Neural progenitor cell (in vitro differentiated cells): ENCODE measurements at regions not wholly inside any gene's neighbourhood (a gene's known extent, or its start where the extent isn't known, plus 50 kb on each side); places are given as distances from the start of the nearest gene placed in this dataset.

ENCODE experiments used
- DNase-seq: peaks from one replicate; pipeline ENCODE4 v3.0.0-alpha.2; 2016; ENCODE audit warnings: low spot score
- H2AFZ ChIP-seq: fragments of 200-600 bp; sonication (generic); replicated peaks from 2 replicates; pipeline ENCODE4 v1.6.1; 2016; ENCODE audit warnings: antibody characterized with exemption
- H3F3A ChIP-seq: fragments of 200-600 bp; sonication (generic); 2 replicates; pipeline ENCODE4 v1.6.1; 2016; ENCODE audit warnings: antibody characterized with exemption, low read depth
- H3K27ac ChIP-seq: fragments of 200-600 bp; sonication (generic); 2 replicates; pipeline ENCODE4 v1.5.1; 2016; ENCODE audit warnings: mild to moderate bottlenecking
- H3K27me3 ChIP-seq: fragments of 200-600 bp; sonication (generic); 2 replicates; pipeline ENCODE4 v1.6.1; 2016; ENCODE audit warnings: mild to moderate bottlenecking, moderate library complexity
- H3K36me3 ChIP-seq: fragments of 200-600 bp; sonication (generic); 2 replicates; pipeline ENCODE4 v1.5.1; 2016
- H3K4me1 ChIP-seq: fragments of 200-600 bp; sonication (generic); 2 replicates; pipeline ENCODE4 v1.6.1; 2016; ENCODE audit warnings: mixed run types
- H3K4me2 ChIP-seq: fragments of 200-600 bp; sonication (generic); 2 replicates; pipeline ENCODE4 v1.6.1; 2016
- H3K4me3 ChIP-seq: fragments of 200-600 bp; sonication (generic); 2 replicates; pipeline ENCODE4 v1.5.1; 2016
- H3K79me2 ChIP-seq: fragments of 200-600 bp; sonication (generic); 2 replicates; pipeline ENCODE4 v1.6.1; 2016; ENCODE audit warnings: low read depth
- H3K9ac ChIP-seq: fragments of 200-600 bp; sonication (generic); 2 replicates; pipeline ENCODE4 v1.6.1; 2016
- H3K9me3 ChIP-seq: fragments of 200-600 bp; sonication (generic); 2 replicates; pipeline ENCODE4 v1.5.1; 2016; ENCODE audit warnings: low read depth
- H4K20me1 ChIP-seq: fragments of 200-600 bp; sonication (generic); 2 replicates; pipeline ENCODE4 v1.6.1; 2016; ENCODE audit warnings: low read depth
- H3K27ac Mint-ChIP-seq: 3 replicates; pipeline ENCODE4 v1.8.0; 2021; ENCODE audit warnings: mixed read lengths
- H3K27me3 Mint-ChIP-seq: 2 replicates; pipeline ENCODE4 v1.8.0; 2022; ENCODE audit warnings: low read depth, mild to moderate bottlenecking, inconsistent platforms, moderate library complexity, mixed read lengths; ENCODE audit not compliant: insufficient read depth
- H3K36me3 Mint-ChIP-seq: 3 replicates; pipeline ENCODE4 v1.8.0; 2021; ENCODE audit warnings: mixed read lengths
- H3K4me1 Mint-ChIP-seq: 3 replicates; pipeline ENCODE4 v1.8.0; 2021; ENCODE audit warnings: mixed read lengths
- H3K4me3 Mint-ChIP-seq: 3 replicates; pipeline ENCODE4 v1.8.0; 2021; ENCODE audit warnings: mild to moderate bottlenecking, moderate library complexity, mixed read lengths
- H3K9me3 Mint-ChIP-seq: 3 replicates; pipeline ENCODE4 v1.8.0; 2020; ENCODE audit warnings: mixed read lengths
- CTCF ChIP-seq: fragments of 200-600 bp; sonication (generic); IDR thresholded peaks from 2 replicates; pipeline ENCODE4 v1.5.1; 2017; ENCODE audit warnings: antibody characterized with exemption, mild to moderate bottlenecking
- EZH2 ChIP-seq: fragments of 200-600 bp; sonication (generic); IDR thresholded peaks from 2 replicates; pipeline ENCODE4 v1.6.1; 2017; ENCODE audit warnings: antibody characterized with exemption, mild to moderate bottlenecking, moderate library complexity
- EZH2phosphoT487 ChIP-seq: fragments of 200-600 bp; sonication (generic); IDR thresholded peaks from 2 replicates; pipeline ENCODE4 v1.6.1; 2017; ENCODE audit warnings: antibody characterized with exemption

DNA sequence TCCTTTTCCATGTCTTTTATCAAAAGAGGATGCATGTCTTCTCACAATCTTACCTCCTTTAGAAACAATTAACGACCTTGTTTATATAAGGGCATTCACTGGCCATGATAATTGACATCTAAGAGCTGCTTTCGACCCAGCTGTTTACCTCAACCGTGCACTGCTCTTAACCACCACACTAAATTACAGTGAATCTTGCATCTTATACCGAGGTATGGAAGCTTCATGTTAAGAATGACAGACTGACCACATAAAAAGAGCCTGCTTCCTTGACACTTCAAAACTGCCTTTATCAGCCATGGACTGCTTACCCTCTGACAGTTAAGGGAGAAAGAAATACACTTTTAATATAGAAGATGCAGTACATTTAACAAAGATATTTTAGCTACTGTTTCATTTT, 301.7 kb upstream of the LYPLAL1 start:
- no peak overlapping the region for H2AFZ ChIP-seq
- no peak overlapping the region for H3K9ac ChIP-seq
- no peaks in the 10 kb centered on the region for H3K36me3 ChIP-seq
- H3K9me3 ChIP-seq, result no peaks in the 10 kb centered on the region
- no peaks in the 10 kb centered on the region for H3K79me2 ChIP-seq
- no peak overlapping the region for H3K4me2 ChIP-seq
- no peaks in the 10 kb centered on the region for H3K27me3 ChIP-seq
- H3K36me3 Mint-ChIP-seq, result no peaks in the 10 kb centered on the region
- no peaks in the 10 kb centered on the region for H3K27me3 Mint-ChIP-seq
- no peaks in the 10 kb centered on the region for H4K20me1 ChIP-seq
- no peak for DNase-seq
- H3F3A ChIP-seq, result no peaks in the 10 kb centered on the region
- H3K4me3 ChIP-seq, result no peak overlapping the region
- no peak overlapping the region for H3K4me3 Mint-ChIP-seq
- H3K4me1 Mint-ChIP-seq, result peaks cover 8% of the 10 kb centered on the region
- no peak overlapping the region for H3K27ac ChIP-seq
- H3K4me1 ChIP-seq, result no peaks in the 10 kb centered on the region
- TF ChIP-seq EZH2, result no peak
- no peak for TF ChIP-seq CTCF
- TF ChIP-seq EZH2phosphoT487, result no peak
- H3K9me3 Mint-ChIP-seq, result no peaks in the 10 kb centered on the region
- H3K27ac Mint-ChIP-seq, result no peak overlapping the region

DNA sequence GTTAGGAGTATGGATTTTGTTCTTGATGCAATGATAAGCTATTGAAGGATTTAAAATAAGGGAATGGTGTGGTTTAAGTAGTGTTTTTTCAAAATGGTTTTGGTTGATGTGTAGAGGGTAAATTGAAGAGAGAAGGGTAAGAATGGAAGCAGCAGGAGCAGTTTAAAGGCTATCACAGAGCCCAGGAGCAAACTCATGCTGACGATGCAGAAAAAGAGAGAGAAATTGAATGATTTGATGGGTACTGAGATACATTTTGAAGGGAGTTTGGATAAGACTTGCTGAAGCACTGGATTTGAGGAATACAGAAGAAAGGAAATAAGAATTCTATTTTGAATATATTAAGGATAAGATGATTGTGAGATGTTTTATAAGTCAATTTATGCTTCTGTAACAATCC, 300.8 kb upstream of the LYPLAL1 start:
- Histone ChIP-seq H3K36me3 (no peaks in the 10 kb centered on the region), H3K9ac (no peak overlapping the region), H3K27ac (no peak overlapping the region), H3K79me2 (no peaks in the 10 kb centered on the region), H4K20me1 (no peaks in the 10 kb centered on the region), H2AFZ (no peak overlapping the region), H3K4me3 (no peak overlapping the region), H3K4me2 (no peak overlapping the region), H3F3A (no peaks in the 10 kb centered on the region), H3K27me3 (no peaks in the 10 kb centered on the region), H3K9me3 (no peaks in the 10 kb centered on the region), H3K4me1 (no peaks in the 10 kb centered on the region)
- no peaks in the 10 kb centered on the region for H3K9me3 Mint-ChIP-seq
- no peak overlapping the region for H3K27ac Mint-ChIP-seq
- H3K27me3 Mint-ChIP-seq, result no peaks in the 10 kb centered on the region
- no peak for DNase-seq
- H3K4me1 Mint-ChIP-seq, result peaks cover 7% of the 10 kb centered on the region
- H3K36me3 Mint-ChIP-seq, result no peaks in the 10 kb centered on the region
- TF ChIP-seq EZH2phosphoT487, result no peak
- TF ChIP-seq CTCF, result no peak
- no peak for TF ChIP-seq EZH2
- no peak overlapping the region for H3K4me3 Mint-ChIP-seq

DNA sequence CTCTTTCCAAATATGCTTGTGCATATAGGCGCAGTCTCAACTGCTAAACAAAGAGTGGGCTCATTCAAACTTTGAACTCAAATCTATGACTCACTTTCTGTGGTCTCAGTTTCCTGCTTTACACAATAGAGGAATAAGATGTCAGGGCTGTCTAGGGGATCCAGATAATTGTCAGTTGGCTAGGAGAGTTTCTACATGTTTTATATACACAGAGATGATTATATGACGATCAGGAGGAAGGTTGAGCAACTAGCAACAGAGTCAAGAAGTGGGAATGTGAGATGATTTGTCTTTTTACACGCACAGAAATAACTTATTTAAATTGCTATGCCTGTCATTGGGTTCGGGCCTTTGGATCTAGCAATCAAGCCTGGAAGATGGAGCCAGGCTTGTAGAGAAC, 299.4 kb upstream of the LYPLAL1 start:
- no peak overlapping the region for H3K27ac Mint-ChIP-seq
- H3K4me1 ChIP-seq, result no peaks in the 10 kb centered on the region
- H3K79me2 ChIP-seq, result no peaks in the 10 kb centered on the region

More for the DNA sequence above, 299.4 kb upstream of the LYPLAL1 start:
- no peaks in the 10 kb centered on the region for H3K9me3 ChIP-seq
- H3K4me2 ChIP-seq, result no peak overlapping the region
- no peaks in the 10 kb centered on the region for H3K27me3 Mint-ChIP-seq
- no peak overlapping the region for H3K4me3 Mint-ChIP-seq
- H3K36me3 ChIP-seq, result no peaks in the 10 kb centered on the region
- TF ChIP-seq EZH2phosphoT487 (no peak), EZH2 (no peak), CTCF (no peak)
- no peak overlapping the region for H3K4me3 ChIP-seq
- H3K9me3 Mint-ChIP-seq, result no peaks in the 10 kb centered on the region
- H2AFZ ChIP-seq, result no peak overlapping the region
- DNase-seq, result no peak
- H3K27me3 ChIP-seq, result no peaks in the 10 kb centered on the region
- no peaks in the 10 kb centered on the region for H3F3A ChIP-seq
- no peak overlapping the region for H3K27ac ChIP-seq
- no peak overlapping the region for H3K9ac ChIP-seq
- no peaks in the 10 kb centered on the region for H3K36me3 Mint-ChIP-seq
- peaks cover 6% of the 10 kb centered on the region for H3K4me1 Mint-ChIP-seq
- no peaks in the 10 kb centered on the region for H4K20me1 ChIP-seq
